OCI-M1 (cell line): ENCODE measurements at regions not wholly inside any gene's neighbourhood (a gene's known extent, or its start where the extent isn't known, plus 50 kb on each side); places are given as distances from the start of the nearest gene placed in this dataset.

ENCODE experiments used
- DNase-seq: peaks from one replicate; lab custom pipeline; 2025; lab: John Stamatoyannopoulos, UW

GRCh38 chr5:2912741-2913140, 161.3 kb upstream of the IRX2 start:
- DNase-seq: no peak

DNA sequence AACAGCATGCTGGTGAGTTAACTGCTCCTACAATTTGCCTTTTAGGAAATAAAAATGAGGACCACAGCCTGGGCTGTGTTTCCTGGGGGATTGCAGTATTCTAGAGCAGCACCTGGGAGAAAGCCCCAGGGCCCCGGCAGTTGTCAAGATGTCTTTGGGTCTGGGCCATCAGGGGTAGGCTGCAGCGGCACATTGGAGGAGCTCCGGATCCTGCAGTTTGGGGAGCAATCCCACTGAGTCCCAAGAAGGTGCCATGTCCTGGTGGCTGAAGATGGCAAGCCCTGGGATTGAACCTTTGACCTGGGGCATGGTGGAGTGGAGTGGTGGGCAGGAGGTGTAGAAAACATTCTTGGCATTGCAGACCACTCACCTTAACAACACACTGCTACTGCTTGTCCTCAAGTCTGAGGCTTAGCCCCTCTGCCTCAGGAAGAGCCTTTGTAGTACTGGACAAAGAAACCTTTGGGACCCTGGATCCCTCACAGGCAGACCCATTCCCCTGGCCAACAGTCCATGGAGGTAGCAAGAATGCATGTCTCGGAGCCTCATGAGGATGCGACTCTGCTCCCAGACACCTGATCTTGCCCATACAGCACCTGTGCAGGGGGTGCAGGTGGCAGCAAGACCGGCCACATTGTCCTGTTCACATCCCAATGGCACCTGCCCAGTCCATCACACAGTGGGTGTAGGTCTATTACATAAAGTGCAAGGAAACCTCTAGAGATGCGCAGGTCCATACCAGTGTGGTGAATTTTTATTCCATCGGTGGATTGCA, 159.1 kb upstream of the IRX2 start:
- DNase-seq: no peak

DNA sequence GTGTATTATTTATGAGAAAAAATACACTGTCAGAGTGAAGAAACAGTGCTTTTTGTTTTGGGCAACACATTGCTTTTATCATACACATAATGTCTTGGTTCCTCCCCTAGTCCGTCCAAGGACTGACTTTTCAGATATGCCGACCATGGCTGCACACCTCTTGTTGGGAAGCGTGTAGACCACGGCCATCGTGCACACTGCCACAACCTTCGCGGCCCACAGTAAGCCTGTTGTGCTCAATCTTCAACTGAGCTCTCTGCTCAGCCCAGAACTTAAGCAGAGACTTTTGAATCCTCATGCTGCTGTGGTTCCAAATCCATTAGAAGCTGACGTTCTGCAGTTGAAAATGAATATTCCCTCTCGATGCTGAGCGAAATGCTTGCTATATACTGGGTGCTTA, 157.6 kb upstream of the IRX2 start:
- no peak for DNase-seq

DNA sequence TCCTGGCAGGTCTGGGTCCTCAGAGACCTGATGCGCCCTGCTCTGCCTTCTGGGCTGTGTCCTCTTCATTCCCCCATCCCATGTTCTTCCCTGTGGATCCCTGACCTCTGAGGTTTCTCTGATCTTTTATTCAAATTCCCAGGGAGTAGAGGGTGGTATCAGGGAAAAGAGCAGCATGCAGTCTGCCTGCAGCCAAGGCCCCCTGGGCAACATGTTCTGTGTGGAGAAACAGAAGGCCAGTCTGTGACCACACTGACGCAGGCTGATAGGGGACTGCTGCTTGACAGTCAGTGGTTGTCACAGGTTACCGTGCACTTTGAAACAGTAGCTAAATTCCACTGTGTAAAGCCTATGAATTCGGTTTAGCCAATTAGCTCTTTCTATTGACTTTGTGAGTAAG, 156.6 kb upstream of the IRX2 start:
- DNase-seq: no peak

- DNase-seq: no peak
Measured at GRCh38 chr5:2906302-2907090, 155.0 kb upstream of the IRX2 start.

DNA sequence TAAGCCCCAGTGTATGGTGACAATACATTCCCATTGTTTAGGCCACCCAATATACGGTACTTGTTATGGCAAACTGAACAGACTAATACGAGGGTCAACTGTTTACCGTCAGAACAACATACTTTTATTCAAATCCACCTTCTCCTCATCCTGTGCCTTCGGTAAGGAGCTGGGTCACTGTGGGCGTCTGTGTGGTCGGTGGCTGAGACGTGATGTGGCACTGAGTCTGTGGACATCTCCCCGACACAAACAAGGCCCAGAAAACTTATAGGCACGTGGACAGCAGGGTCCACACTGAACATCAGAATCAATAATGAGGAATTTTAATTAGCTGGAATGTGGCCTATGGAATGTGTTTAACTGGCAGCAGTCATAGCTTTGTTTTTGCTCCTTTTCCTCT, 154.3 kb upstream of the IRX2 start:
- DNase-seq: no peak

GRCh38 chr5:2904956-2905355, 153.5 kb upstream of the IRX2 start:
- no peak for DNase-seq

GRCh38 chr5:2904399-2904798, 152.9 kb upstream of the IRX2 start:
- no peak for DNase-seq

DNA sequence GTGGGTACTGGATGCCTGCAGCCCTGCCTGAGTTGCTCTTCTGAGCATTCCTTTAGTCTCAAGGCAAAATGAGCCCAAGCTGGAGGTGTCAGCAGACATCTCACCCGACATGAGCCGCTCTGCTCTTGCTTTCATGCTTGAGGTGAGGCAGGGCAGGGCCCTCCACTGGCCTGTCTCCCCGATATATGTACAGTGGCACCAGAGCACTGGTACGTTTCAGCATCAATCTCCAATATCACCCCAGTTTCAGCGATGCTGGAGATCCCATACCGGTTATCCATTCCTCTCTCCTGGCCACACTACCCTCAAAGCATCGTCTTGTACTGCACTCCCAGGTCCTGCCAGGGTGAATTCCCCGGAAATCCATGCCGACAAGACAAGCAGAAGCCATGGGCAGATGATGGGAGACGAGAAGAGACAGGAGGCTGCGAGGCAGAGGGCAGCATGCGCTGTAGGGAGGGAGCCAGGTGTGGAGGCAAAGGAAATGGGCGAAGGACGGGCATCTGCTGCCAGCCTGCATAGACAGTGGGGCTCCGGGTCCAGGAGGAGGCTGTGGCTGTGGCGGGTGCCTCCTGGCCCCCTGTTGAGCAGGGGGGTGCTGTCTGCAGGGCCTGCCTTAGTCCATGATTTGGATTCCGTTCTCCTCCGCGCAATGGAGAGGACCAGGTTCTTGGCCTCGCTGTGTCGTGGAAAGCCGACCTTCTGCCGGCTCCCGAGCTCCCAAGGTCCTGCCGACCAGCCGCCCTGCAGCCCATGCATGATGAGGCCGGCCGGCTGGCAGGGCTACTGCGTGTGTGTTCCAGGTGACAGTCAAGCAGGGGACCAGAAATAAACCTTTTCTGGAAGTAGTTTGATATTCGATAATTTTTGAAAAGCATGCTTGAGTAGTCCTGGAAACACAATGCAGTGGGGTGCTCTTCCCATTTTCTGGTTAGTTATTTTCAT, 152.2 kb upstream of the IRX2 start:
- DNase-seq: no peak

GRCh38 chr5:2902742-2903297, 151.3 kb upstream of the IRX2 start:
- DNase-seq: no peak

DNA sequence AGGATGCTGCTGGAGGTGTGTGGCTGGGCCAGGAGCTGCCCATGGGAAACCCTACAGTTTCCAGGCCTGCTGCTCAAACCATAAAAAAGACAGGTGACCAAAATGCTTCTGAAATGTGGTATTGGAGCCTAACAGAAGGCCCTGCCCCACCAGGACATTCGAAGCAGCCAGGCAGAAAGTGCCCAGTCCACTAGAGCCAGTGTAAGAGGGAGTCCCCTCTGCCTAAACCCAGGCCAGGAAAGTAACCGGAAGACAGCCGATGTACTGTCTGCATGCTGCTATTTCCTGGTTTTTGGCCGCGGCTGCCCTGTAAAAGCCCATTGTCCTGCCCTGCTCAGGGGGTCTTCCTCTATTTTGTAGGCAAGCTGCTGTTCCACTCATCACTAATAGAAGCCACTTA, 150.7 kb upstream of the IRX2 start:
- DNase-seq: no peak

- no peak for DNase-seq
Measured at GRCh38 chr5:2901511-2901910, 150.0 kb upstream of the IRX2 start.

DNA sequence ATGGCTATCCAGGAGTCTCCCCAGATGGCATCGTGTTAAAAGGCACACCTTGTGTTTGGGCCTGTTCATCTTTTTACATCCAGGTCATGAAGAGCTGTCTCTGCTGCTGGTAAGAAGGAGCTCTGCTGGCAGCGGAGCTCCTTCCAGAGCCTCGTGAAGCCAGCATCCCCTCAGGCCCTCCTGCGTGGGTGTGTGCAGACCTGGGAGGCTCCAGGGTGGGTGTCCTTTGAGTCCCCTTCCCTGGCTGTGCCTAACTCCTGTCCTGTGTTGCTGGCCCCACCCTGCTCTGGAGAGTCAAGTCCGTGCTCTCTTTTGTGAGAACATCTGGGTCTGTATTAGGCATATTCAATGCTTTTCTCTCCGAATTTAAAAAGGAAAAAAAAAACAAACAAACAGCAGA, 149.6 kb upstream of the IRX2 start:
- no peak for DNase-seq

- no peak for DNase-seq
Measured at GRCh38 chr5:2900360-2900759, 148.9 kb upstream of the IRX2 start.

DNA sequence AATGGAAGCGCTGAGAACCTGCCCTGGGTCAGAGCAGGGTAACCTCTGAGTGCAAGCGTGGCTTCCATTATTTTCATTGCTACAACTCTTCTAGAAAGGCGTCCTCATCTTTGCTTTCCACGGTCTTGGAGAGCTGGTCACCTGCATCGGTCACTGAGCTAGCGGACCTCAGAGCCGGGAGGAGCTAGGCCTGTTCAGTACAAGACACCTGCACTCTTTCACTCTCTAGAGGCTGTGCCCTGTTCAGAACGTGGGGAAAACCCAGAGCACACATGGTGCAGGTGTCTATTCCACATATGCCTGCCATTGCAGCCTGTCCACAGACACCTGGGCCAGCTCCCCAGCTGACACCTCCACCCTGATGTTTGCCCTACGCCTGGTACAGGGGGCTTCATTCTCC, 147.8 kb upstream of the IRX2 start:
- no peak for DNase-seq

GRCh38 chr5:2898661-2899060, 147.2 kb upstream of the IRX2 start:
- DNase-seq: no peak

- no peak for DNase-seq
Measured at GRCh38 chr5:2897276-2897961, 145.9 kb upstream of the IRX2 start.

- no peak for DNase-seq
Measured at GRCh38 chr5:2896371-2897275, 145.1 kb upstream of the IRX2 start.

DNA sequence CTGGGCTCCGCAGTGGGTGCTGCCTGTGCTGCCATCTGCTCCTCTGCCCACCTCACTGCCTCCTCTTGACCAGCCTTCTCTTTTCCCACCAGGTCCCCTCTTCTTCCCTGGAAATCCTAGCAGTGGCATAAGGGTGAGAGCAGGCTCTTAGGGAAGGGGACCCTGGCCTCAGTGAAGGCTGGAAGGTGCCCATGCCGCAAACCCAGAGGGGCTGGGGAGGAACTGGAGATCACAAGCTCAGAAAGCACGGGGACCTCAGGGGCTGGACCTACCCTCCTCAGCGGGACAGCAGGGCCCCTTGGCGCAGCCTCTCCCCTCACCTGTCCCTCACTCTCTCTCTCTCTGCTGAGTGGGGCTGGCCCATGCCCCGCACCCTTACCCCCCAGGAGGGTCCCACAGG, 144.4 kb upstream of the IRX2 start:
- no peak for DNase-seq

GRCh38 chr5:2895196-2895595, 143.7 kb upstream of the IRX2 start:
- no peak for DNase-seq

- no peak for DNase-seq
Measured at GRCh38 chr5:2894736-2895135, 143.3 kb upstream of the IRX2 start.
